ENCODE measurements at regions not wholly inside any gene's neighbourhood (a gene's known extent, or its start where the extent isn't known, plus 50 kb on each side); places are given as distances from the start of the nearest gene placed in this dataset.
"Not testable (repeated sequence)": the region's sequence is repeated elsewhere in the genome, so short reads cannot be mapped to it uniquely, and the experiment has no call there.

- DNase-seq (ENCODE audit: low read depth), result not testable (repeated sequence)
These were observed 297.5 kb upstream of the NBPF12 start for GRCh38 chr1:146640671-146641070.

- not testable (repeated sequence) for DNase-seq (ENCODE audit: low read depth)
These were observed 307.8 kb upstream of the NBPF12 start for GRCh38 chr1:146630302-146630701.

- not testable (repeated sequence) for DNase-seq (ENCODE audit: low read depth)
These were observed 319.5 kb upstream of the NBPF12 start for GRCh38 chr1:146618582-146618981.

- not testable (repeated sequence) for DNase-seq (ENCODE audit: low read depth)
These were observed 333.4 kb upstream of the NBPF12 start for GRCh38 chr1:146604681-146605080.

GRCh38 chr1:146600720-146601307 is 337.3 kb upstream of the NBPF12 start:
- not testable (repeated sequence) for DNase-seq (ENCODE audit: low read depth)

- DNase-seq (ENCODE audit: low read depth), result not testable (repeated sequence)
These were observed 338.2 kb upstream of the NBPF12 start for GRCh38 chr1:146599906-146600305.

GRCh38 chr1:146581229-146581628 is 352.4 kb upstream of the NOTCH2NLA start:
- DNase-seq (ENCODE audit: low read depth), result not testable (repeated sequence)

- not testable (repeated sequence) for DNase-seq (ENCODE audit: low read depth)
These were observed 338.7 kb upstream of the NOTCH2NLA start for GRCh38 chr1:146567541-146567940.

- DNase-seq (ENCODE audit: low read depth), result not testable (repeated sequence)
These were observed 329.2 kb upstream of the NOTCH2NLA start for GRCh38 chr1:146558032-146558431.

GRCh38 chr1:146556405-146556804 is 327.6 kb upstream of the NOTCH2NLA start:
- not testable (repeated sequence) for DNase-seq (ENCODE audit: low read depth)

- not testable (repeated sequence) for DNase-seq (ENCODE audit: low read depth)
These were observed 323.6 kb upstream of the NOTCH2NLA start for GRCh38 chr1:146552414-146552813.

- DNase-seq (ENCODE audit: low read depth), result not testable (repeated sequence)
These were observed 319.9 kb upstream of the NOTCH2NLA start for GRCh38 chr1:146548684-146549083.

- DNase-seq (ENCODE audit: low read depth), result not testable (repeated sequence)
These were observed 317.4 kb upstream of the NOTCH2NLA start for GRCh38 chr1:146546189-146546588.

- DNase-seq (ENCODE audit: low read depth), result not testable (repeated sequence)
These were observed 309.1 kb upstream of the NOTCH2NLA start for GRCh38 chr1:146537775-146538373.

GRCh38 chr1:146536028-146536427 is 307.2 kb upstream of the NOTCH2NLA start:
- DNase-seq (ENCODE audit: low read depth), result not testable (repeated sequence)

GRCh38 chr1:146535575-146535974 is 306.8 kb upstream of the NOTCH2NLA start:
- DNase-seq (ENCODE audit: low read depth), result not testable (repeated sequence)

- DNase-seq (ENCODE audit: low read depth), result not testable (repeated sequence)
These were observed 302.1 kb upstream of the NOTCH2NLA start for GRCh38 chr1:146530958-146531357.

GRCh38 chr1:146522812-146523211 is 294.0 kb upstream of the NOTCH2NLA start:
- not testable (repeated sequence) for DNase-seq (ENCODE audit: low read depth)

GRCh38 chr1:146522345-146522744 is 293.5 kb upstream of the NOTCH2NLA start:
- DNase-seq (ENCODE audit: low read depth), result not testable (repeated sequence)

GRCh38 chr1:146521804-146522203 is 293.0 kb upstream of the NOTCH2NLA start:
- not testable (repeated sequence) for DNase-seq (ENCODE audit: low read depth)

- not testable (repeated sequence) for DNase-seq (ENCODE audit: low read depth)
These were observed 284.9 kb upstream of the NOTCH2NLA start for GRCh38 chr1:146513754-146514153.

- DNase-seq (ENCODE audit: low read depth), result not testable (repeated sequence)
These were observed 282.4 kb upstream of the NOTCH2NLA start for GRCh38 chr1:146511047-146511777.
